NCI-H2196 (cell line): ENCODE measurements at regions not wholly inside any gene's neighbourhood (a gene's known extent, or its start where the extent isn't known, plus 50 kb on each side); places are given as distances from the start of the nearest gene placed in this dataset.
A peak's percentile ranks its signal among the peaks of the same experiment; 100 is the strongest.
"Not testable (repeated sequence)": the region's sequence is repeated elsewhere in the genome, so short reads cannot be mapped to it uniquely, and the experiment has no call there.

ENCODE experiments used
- DNase-seq: peaks from one replicate; lab custom pipeline; 2025; ENCODE audit not compliant: unreplicated experiment; lab: John Stamatoyannopoulos, UW

- no peak for DNase-seq
These were observed 470.1 kb upstream of the ATP11B start for GRCh38 chr3:182323126-182323700.

GRCh38 chr3:182323898-182324297 lies 469.4 kb upstream of the ATP11B start:
- DNase-seq: no peak

GRCh38 chr3:182325213-182325950 lies 467.9 kb upstream of the ATP11B start:
- no peak for DNase-seq

- DNase-seq: no peak
These were observed 466.1 kb upstream of the ATP11B start for GRCh38 chr3:182327196-182327681.

- no peak for DNase-seq
These were observed 462.7 kb upstream of the ATP11B start for GRCh38 chr3:182330646-182331045.

- no peak for DNase-seq
These were observed 462.0 kb upstream of the ATP11B start for GRCh38 chr3:182331341-182331740.

- no peak for DNase-seq
These were observed 451.1 kb upstream of the ATP11B start for GRCh38 chr3:182342252-182342651.

- not testable (repeated sequence) for DNase-seq
These were observed 449.3 kb upstream of the ATP11B start for GRCh38 chr3:182344026-182344425.

- DNase-seq: no peak
These were observed 444.3 kb upstream of the ATP11B start for GRCh38 chr3:182349051-182349450.

- no peak for DNase-seq
These were observed 443.3 kb upstream of the ATP11B start for GRCh38 chr3:182349951-182350517.

- DNase-seq: no peak
These were observed 435.4 kb upstream of the ATP11B start for GRCh38 chr3:182357928-182358327.

- peak; percentile 74 for DNase-seq
These were observed 429.0 kb upstream of the ATP11B start for GRCh38 chr3:182364323-182364722.

GRCh38 chr3:182364723-182365650 lies 428.3 kb upstream of the ATP11B start:
- peak; percentile 95 for DNase-seq

- no peak for DNase-seq
These were observed 426.6 kb upstream of the ATP11B start for GRCh38 chr3:182366746-182367145.

- no peak for DNase-seq
These were observed 423.4 kb upstream of the ATP11B start for GRCh38 chr3:182369861-182370260.

GRCh38 chr3:182370949-182371348 lies 422.4 kb upstream of the ATP11B start:
- no peak for DNase-seq

- DNase-seq: no peak
These were observed 417.4 kb upstream of the ATP11B start for GRCh38 chr3:182375916-182376315.

GRCh38 chr3:182382112-182382857 lies 411.0 kb upstream of the ATP11B start:
- DNase-seq: no peak

GRCh38 chr3:182384221-182384620 lies 409.1 kb upstream of the ATP11B start:
- DNase-seq: no peak

GRCh38 chr3:182385356-182385755 lies 407.9 kb upstream of the ATP11B start:
- DNase-seq: no peak

- no peak for DNase-seq
These were observed 404.8 kb upstream of the ATP11B start for GRCh38 chr3:182388506-182388905.
